ENCODE measurements at regions not wholly inside any gene's neighbourhood (a gene's known extent, or its start where the extent isn't known, plus 50 kb on each side); places are given as distances from the start of the nearest gene placed in this dataset.

DNA sequence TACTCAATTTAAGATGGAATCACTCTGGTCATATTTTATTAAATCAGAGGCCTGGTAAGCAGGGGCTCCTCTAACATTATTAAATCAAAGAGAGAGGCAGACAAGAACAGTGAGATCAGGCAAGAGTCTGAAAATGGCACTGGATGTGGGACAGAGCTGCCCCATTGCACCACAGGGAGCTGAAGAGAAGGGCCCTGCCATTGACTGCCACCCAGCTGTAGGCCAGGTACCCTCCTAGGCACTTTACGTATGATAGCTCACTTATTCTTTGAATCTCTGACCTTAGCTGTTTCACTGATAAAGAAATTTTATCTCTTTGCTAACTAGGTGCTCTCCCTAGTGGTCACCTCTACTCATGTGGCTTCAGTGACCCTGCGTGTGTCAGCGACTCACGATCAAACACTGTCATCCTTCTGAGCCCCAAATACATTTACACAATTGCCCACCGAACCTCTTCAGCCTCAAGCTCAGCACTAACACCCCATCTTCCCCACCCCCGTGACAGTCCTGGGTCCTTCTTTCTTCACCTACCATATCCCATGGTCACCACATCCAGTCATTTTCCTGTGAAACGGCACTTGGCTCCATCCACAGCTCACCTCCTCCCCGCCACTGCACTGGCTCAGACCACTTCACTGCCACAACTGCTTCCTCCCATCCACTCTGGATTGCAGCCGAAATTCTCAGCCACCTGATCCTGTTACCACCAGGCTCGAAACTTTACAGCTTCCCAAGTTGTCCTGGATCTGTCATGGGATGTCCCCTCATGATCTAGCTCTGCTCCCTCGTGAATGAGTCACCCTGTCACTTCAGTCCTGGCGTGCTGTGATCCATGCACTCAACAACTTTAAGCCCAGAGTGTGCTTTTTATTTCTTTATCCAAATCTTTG is 97.3 kb upstream of the SYT6 start:
- TF ChIP-seq, protein P1, sequence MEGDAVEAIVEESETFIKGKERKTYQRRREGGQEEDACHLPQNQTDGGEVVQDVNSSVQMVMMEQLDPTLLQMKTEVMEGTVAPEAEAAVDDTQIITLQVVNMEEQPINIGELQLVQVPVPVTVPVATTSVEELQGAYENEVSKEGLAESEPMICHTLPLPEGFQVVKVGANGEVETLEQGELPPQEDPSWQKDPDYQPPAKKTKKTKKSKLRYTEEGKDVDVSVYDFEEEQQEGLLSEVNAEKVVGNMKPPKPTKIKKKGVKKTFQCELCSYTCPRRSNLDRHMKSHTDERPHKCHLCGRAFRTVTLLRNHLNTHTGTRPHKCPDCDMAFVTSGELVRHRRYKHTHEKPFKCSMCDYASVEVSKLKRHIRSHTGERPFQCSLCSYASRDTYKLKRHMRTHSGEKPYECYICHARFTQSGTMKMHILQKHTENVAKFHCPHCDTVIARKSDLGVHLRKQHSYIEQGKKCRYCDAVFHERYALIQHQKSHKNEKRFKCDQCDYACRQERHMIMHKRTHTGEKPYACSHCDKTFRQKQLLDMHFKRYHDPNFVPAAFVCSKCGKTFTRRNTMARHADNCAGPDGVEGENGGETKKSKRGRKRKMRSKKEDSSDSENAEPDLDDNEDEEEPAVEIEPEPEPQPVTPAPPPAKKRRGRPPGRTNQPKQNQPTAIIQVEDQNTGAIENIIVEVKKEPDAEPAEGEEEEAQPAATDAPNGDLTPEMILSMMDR (IDR thresholded peaks at IDR 0.05) = no peak
- no peak for TF ChIP-seq ZFX (IDR thresholded peaks at IDR 0.05; ENCODE audit: borderline replicate concordance)

Data from 22Rv1 (cell line).